ENCODE measurements at regions not wholly inside any gene's neighbourhood (a gene's known extent, or its start where the extent isn't known, plus 50 kb on each side); places are given as distances from the start of the nearest gene placed in this dataset.

DNA sequence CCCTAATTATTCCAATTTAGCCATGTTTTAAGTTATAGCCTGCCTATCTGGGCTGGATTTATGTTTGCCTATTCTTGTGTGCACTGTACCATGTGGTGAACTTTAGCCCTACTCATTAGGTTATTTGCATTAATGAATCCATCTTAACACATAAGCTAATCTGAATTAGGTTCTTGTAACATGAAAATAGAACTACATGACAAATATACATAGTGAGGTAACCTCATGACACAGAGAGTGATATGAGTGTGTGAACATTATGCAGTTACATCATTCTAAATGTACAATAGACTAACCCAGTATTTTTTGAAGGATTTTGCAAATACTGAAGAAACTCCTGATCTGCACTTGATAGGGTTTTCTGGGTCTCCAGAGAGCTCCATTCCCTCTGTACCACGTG lies 733.7 kb upstream of the CITED2 start:
- DNase-seq (ENCODE audit: low read depth), result no peak

DNA sequence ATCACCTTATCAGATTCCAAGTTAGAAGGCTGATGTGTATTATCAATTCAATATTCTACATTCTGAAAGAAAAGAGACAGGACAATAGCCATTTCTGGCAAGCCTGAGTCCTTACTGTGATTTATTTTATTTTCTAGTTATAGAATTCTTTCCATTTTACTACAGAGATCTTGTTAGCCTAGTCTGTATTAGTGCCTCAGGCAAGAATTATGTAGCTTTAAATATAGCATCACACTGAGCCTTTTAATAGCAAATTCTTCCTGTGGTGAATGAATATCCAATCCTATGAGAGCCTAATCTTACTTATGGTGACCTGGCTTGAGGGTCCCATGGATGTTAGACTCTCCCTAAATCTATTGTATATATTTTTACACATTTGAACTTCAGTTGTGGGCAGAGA lies 732.8 kb upstream of the CITED2 start:
- DNase-seq (ENCODE audit: low read depth), result no peak

DNA sequence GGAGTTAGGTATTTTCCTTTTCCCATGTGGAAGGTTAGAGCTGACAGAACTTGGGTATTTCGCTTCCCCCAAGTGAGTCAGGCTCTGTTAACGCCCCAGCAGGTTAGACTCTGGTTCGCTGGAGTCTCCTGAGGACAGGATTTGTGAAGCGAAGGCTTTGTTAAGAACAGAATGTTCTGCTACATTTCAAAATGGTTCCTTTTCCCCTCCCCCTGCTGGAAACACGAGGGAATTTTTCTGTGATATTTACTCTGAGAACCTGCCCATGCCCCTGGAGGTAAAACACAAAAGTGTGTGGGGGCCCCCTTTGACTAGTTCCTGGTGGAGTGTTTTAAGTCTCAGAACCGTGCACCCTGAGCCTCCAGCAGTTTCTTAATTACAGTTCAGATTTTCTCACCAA lies 731.4 kb upstream of the CITED2 start:
- no peak for DNase-seq (ENCODE audit: low read depth)

DNA sequence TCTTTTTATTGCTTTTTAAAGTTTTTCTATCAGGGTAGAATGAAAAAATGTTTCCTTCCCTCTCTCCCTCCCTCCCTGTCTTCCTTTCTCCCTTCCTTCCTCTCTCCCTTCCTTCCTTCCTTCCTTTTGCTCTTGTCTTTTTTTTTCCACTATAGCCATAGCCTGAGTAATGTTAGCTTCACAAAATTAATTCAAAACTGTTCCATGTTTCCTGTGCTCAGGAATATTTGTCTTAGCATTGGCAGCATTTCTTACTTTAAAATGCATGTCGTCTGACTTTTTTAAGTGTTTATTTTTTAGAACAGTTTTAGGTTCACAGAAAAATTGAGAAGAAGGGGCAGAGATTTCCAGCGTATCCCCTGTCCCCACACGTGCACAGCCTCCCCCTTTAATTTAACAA lies 730.8 kb upstream of the CITED2 start:
- no peak for DNase-seq (ENCODE audit: low read depth)

DNA sequence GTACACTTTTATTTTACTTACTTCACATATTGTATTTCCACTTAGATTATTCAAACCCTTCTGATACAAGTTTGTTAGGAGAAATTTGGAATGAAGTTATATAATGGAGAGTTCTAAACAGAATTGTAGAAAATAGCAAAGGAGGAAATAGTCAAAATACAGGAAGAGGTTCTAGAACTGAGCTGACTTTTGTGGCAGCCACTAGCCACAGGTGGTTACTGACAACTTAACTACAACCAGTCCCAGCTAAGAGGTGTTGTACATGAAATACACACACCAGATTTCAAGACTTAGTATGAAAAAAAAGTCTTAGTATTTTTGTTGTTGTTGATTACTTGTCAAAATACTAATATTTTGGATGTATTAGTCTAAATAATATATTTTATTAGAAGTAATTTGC lies 727.4 kb upstream of the CITED2 start:
- DNase-seq (ENCODE audit: low read depth), result no peak

DNA sequence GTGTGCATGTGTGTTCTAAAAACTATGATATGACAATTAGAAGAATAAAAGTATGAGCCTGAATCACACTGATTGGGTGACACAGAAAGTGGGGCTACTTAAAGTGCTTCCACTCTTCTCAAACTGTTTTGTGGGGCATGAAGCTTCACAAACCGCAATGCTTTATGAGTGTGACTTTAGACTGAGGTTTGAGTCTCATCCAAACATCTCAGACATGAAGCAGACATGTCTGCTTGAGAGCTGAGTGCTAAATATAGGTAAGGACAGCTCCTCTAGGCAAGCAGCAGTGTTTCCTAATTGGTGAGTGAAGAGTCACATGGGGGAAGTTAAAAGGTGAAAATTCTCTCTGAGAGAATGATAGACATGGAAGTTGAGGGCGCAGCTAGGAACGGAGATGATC lies 726.9 kb upstream of the CITED2 start:
- DNase-seq (ENCODE audit: low read depth), result no peak

DNA sequence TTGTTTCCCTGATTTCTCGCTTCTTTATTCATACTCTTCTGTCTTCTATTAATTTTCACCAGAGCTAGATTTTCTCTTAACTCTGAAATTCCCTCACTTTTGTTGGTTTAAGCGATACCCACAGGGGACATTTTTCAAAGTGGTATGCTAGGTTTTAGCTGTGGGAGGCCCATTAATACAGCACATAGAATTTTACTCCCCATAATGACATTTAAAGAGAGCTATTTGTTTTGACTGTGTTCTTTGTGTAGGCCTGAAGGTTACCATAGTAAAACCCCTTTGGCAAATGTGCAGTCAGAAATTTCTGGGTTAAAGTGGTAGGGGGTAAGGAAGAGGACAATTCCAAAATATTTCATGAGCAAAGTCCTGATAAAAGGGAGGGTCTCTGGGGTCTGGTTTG lies 721.1 kb upstream of the CITED2 start:
- DNase-seq (ENCODE audit: low read depth), result no peak

DNA sequence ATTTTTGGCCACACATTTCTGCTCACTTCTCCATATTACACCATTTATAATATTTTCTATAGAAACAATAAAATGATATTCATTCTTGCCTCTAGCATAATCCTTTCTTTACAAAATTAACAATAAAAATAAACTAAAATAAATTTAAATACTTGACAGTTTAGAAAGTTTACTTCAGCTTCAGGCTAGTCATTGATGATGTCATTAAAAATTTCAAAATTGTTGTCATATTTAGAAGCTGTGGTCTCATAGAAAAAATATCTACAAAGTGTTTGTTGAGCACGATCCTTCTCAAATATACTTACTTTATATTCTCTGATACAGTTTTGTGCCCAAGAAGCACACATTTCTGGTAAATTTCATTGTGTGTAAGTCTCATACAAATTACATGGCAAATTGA lies 717.4 kb upstream of the CITED2 start:
- no peak for DNase-seq (ENCODE audit: low read depth)

DNA sequence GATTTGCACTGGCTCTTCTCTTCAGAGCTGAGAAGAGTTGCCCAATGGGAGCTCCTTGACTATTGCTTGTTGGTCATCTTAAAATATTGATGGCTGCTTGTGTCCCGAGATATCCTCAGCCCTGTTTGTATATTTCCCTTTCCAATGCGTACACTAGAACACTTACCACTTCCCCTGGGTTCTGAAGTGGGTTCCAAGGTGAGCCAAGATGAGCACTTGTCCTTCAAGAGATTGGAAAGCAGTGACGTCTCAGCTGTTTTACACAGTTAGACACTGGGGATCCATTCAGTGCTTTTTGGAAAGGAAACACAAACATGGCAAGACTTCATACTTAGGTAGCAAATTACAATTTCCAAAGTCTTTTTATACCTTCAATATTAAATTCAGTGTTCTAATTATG lies 716.4 kb upstream of the CITED2 start:
- no peak for DNase-seq (ENCODE audit: low read depth)

DNA sequence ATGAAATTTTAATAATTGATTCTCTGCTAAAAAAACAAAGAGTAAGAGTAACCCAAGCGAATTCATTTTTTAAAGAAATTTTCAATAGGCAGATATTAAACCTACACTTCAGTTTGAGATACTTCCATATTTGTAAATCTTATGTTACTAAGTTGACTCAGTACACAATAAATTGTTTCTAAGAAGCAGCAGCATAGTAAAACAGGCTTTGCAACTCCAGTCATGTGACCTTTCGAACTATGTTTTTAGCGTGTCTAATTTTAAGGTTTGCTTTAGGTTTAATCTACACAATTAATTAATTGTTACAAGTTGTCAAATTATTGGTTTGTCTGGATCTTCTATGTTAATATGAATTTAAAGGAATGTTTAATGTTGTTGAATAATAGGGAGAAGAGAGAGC lies 708.9 kb upstream of the CITED2 start:
- DNase-seq (ENCODE audit: low read depth), result no peak

DNA sequence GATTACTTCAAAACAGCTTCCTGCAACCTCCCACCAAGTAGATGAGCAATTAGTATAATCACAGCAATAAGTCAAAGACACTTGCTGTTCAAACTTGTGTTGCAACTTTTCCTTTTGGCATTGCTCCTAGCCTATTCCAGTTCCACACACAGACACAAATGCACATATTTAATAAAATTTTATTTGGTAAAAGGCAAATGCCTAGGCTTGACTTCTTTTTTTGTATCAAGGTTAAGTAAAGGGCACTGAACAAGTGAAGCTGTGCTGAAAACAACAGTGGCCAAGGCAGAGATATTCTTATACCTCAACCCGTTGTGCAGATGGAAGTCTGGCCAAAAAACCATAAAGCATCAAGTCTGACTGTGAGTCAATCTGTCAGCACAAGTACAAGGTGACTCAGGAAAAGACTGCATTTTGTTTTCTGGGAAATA lies 708.4 kb upstream of the CITED2 start:
- peak; percentile 55 for DNase-seq (ENCODE audit: low read depth)

DNA sequence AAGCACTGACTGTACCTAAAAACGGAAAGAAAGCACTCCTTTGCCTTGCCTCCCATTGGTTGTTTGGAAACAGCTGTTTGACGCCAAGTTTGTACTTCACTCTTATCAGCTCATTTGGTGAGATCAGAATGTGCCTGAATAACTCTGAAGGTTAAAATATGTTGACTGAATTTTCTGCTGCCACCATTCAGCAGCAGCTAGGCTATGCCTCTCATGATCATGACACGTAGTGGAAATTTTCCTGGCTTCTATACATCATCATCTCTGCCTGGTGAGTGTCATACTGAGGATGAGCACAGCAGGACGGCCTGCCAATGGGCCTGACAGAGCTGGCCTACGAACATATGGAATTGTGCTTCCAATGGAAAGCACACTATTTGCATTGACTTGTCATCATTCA lies 704.9 kb upstream of the CITED2 start:
- DNase-seq (ENCODE audit: low read depth), result no peak

DNA sequence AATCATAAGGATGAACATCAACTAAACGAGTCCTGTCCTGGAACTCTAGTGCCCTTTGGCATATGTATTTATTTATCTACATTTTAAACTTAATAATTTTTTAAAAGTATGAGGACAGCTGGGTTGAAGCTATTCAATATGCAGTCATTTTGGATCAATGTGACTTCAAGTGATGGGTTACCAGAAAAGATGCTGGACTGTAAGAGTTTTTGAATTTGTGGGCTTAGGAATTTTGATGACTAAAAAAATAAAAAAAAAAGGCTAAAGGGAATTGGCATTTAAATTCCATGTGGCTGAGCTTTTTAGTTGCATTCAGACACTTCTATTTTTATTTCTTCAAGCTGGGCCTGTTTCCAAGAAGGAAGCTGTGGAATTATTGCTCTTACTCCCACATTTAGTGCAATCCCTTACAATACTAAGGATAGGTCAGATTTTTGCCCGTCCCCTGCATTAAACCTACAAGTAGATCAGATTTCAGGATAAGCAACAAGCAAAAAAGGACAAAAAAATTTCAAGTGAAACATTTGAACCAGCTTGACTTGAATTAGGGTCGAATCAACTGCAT lies 704.2 kb upstream of the CITED2 start:
- DNase-seq (ENCODE audit: low read depth), result peak; percentile 94

DNA sequence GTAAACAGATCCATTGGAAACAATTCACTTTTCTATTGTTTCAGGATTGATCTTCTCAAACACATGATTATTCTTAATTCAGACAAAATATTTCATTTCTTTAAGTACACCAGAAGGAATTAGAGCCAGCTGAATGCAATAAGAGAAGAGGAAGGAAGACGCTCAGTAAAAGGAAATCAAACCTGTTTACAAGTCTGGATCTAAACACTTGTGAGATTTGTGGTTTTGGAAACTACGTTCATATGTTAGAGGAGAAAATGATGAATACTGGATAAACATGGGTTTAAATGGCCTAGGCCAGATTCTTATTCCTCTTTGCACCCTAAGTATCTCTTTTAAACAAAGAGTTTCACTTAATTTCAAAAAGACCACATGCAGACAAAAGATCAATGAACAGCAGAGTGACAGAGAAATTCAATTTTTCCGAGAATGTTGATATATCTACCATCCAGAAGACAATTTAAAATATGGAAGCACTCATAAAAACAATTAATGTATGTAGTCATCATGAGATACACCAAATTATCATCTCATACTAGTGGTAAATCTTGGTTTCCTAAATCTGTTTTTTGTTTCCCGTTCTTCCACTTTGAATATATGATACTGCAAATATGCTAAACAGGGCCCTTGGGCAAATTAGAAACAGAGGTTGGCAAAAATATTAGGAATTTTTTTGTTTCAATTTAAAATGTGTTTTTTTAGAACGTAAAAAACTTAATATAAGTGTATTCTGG lies 703.5 kb upstream of the CITED2 start:
- no peak for DNase-seq (ENCODE audit: low read depth)

DNA sequence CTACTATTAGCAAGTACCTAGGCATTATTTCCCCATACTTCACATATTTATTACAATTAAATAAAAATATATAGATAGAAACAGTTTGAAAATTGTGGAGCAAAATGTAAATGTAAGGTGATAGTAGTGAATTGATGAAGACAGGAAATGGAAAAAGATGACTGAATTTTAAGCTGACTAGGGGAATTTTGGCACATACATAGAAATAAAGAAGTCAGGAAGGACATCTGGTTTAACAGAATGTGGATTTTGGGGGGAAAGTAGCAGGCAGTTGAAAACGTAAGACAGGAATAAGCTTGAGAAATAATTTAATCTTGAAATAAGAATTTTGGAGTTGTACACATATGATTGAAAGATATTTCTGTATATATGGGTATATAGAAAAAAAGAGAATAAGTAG lies 701.7 kb upstream of the CITED2 start:
- no peak for DNase-seq (ENCODE audit: low read depth)

DNA sequence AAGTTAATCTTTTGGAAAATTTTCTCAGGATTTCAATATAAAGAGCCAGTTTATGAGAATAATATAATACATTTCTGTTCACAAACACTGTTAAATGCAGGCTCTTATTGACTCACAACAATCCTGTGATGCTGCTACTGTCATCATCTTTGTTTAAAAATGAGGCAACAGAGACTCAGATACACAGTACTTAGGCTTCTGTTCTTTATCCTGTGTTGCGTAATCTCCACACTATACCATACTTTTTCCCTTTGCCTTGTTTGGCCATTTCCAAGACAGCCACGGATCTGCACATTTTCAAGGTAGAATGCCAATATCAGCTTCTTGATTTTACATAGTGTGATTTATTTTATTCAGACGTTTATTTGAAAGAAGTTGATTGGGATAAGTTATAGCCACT lies 699.0 kb upstream of the CITED2 start:
- DNase-seq (ENCODE audit: low read depth), result no peak

DNA sequence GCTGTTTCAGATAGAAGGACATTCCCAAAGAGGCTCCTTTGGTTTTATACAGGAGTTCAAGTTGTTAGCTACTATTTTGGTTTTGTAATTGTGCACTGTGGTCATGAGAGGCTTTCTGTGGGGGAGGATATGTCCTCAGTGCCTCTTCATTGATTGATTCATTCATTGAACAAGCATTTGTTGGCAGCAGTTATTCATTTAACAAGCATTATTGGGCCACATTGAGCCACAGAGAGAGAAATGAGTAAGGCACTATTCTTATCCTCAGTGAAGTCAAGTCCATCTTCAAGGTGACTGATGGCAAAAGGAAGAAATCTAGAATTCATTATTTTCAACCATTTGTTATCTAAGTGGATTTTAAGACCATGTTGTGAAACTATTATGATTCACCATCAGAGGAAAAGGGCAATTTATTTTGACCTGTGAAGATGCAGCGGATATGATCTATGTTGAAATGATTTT lies 697.2 kb upstream of the CITED2 start:
- peak; percentile 78 for DNase-seq (ENCODE audit: low read depth)

DNA sequence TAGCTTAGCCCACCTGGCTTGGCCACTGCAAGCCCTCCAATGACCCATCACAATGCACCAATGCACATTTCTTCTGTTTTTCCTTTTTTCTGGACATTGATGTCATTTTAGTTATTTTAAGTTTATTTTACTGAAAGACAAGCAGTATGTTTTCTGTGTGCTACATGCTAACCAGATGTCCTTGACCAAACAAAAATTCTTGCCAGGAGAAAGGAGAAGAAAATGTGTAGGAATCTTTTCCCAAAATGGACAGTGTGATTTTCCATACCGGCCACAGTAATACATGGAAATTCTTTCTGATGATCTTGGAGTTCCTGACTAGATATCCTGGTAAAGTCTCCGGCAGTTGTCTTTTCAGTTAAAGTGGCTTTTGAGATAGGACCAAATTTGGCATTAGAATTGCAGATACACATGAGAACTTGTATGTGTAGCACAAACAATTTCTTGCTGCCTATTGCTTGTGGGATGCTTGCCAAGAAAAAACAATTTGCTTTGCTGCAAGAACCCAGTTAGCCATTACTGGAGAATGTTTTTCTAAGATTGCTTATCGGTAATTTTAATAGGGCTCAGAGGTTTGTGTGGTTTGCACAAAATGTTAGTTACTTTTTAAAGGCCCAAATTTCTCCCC lies 696.5 kb upstream of the CITED2 start:
- DNase-seq (ENCODE audit: low read depth), result no peak

DNA sequence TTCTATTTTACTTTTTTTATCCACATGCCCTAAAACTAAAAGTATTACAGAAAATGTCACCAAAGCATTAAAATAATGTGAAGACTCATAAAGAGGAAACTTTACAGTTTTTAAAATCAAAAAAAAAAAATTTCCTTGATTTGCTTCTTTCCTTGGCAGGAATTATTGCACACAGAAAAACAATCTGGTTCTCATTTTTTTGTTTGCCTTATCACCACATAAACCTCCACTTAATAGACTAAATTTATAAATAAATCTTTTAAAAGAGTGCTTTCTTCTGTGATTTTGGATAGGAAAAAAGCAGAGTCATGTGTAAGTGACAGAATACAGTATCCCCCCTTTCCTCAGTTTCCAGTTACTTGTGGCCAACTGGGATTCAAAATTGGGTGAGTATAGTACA lies 695.1 kb upstream of the CITED2 start:
- no peak for DNase-seq (ENCODE audit: low read depth)

DNA sequence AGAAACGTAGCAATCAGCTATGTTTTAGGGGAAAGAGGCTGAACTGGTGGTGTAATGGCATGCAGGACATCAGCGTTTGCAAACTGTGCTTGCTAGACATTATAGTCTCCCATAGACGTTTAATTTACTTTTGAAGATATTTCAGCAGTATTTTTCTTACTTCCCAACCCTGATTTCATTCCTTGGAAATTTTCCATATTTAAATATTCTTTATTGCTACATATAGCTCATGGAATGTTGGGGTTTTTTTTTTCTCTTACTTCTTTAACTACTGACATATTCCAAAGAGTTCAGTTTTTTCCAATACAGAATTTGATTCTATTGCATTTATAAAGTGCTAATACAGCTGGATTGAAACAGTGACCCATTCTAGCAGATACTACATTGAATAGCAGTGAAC lies 694.4 kb upstream of the CITED2 start:
- DNase-seq (ENCODE audit: low read depth), result no peak

DNA sequence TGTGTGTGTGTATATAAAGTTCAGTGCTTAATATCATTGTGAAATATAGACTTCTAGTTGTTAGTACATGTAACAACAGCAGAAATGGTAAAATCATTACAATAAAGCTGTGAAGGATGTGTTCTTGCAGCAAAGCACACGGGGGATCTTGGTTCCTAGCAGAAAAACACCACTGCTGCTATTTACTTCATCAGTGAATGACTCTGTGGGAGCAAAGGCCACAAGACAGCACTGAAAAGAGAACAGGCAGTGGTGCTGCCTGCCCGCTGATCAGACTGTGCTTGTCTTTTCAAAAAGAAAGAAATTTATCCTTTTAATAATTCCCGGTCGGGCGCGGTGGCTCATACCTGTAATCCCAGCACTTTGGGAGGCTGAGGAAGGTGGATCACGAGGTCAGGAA lies 689.9 kb upstream of the CITED2 start:
- DNase-seq (ENCODE audit: low read depth), result no peak

DNA sequence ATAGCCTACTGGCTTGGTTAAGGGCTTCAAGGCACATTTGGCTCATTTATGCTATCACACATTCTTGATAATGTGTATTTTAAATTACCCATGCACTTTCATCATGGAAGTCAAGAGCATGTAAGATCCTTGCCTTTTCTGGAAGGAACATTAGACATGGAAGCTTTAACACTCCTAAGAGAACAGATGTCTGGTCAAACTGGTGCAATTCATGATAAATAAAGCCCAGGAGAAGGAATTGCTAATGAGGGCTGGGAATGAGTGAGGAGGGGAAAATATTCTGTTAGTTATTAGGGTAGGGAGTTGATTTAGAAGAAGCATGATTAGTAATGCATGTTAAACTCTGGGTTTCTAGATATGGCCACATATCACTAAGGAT lies 688.6 kb upstream of the CITED2 start:
- no peak for DNase-seq (ENCODE audit: low read depth)
